GM12872 (cell line): ENCODE measurements at regions not wholly inside any gene's neighbourhood (a gene's known extent, or its start where the extent isn't known, plus 50 kb on each side); places are given as distances from the start of the nearest gene placed in this dataset.

Source experiments
- TF ChIP-seq, protein P1 (sequence below): IDR thresholded peaks from 3 replicates; pipeline ENCODE4 v1.5.1; 2011; ENCODE audit warnings: low read depth, mild to moderate bottlenecking, low read length, moderate library complexity; ENCODE audit not compliant: insufficient read depth

DNA sequence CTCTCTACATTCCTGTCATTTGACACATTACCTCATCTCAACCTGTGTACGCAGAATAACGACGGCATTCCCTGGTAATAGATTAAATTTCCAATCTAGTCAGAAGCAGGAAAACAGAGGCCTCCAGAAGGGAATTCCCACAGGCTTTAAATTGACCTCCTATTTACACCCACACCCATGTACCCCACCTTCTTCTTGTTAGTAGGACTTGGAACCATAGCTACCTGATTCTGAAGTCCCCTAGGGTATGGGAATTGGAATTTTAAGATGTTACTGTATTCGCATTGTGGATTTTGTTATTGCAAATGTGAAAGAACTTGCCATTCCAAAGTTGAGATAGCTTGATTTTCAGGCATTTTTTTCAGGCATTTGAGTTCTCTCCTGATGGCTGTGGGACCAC, 377.5 kb upstream of the DYNLRB2 start:
- TF ChIP-seq, protein P1, sequence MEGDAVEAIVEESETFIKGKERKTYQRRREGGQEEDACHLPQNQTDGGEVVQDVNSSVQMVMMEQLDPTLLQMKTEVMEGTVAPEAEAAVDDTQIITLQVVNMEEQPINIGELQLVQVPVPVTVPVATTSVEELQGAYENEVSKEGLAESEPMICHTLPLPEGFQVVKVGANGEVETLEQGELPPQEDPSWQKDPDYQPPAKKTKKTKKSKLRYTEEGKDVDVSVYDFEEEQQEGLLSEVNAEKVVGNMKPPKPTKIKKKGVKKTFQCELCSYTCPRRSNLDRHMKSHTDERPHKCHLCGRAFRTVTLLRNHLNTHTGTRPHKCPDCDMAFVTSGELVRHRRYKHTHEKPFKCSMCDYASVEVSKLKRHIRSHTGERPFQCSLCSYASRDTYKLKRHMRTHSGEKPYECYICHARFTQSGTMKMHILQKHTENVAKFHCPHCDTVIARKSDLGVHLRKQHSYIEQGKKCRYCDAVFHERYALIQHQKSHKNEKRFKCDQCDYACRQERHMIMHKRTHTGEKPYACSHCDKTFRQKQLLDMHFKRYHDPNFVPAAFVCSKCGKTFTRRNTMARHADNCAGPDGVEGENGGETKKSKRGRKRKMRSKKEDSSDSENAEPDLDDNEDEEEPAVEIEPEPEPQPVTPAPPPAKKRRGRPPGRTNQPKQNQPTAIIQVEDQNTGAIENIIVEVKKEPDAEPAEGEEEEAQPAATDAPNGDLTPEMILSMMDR: no peak

DNA sequence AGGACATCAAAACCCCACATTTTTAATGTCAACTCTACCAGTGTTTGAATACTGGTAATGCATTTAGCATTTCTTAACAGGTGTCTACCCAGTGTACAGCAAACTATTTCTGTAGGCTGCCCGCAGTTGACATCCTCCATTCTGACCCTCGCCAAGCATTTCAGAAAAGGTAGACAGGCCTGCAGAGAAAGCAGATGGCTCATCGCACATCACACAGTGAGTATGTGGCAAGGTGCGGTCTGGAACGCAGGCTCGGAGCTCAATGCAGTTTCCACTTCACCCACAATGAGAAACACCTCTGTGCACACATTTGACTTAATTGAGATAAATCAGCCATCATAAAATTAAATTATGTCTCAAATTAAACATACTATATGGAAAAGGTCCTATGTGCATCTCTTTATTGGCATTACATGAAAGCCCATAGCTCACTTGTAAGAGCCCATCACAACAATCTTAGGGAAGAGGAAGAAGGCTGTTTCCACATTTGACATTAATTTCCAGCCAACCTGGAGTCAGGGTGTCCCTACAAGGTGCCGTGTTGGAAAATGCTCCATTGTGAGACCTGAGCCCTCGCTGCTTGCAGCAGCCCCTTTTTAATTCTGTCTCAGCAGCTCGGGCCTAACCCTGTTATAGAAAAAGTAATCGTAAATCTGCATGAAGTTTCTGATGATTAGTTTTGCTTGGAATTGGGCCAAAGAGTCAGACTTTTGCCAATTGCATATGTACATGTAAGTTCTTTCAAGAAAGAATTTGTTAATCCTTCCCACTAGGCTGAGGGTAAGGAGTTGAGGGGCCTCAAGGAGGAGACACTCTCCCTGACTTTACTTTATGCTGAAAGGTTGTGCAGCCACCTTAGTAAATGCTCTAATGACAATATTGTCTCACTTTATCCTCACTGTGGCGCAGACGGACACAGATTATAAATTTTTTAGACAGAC, 378.7 kb upstream of the DYNLRB2 start:
- TF ChIP-seq, protein P1: no peak

DNA sequence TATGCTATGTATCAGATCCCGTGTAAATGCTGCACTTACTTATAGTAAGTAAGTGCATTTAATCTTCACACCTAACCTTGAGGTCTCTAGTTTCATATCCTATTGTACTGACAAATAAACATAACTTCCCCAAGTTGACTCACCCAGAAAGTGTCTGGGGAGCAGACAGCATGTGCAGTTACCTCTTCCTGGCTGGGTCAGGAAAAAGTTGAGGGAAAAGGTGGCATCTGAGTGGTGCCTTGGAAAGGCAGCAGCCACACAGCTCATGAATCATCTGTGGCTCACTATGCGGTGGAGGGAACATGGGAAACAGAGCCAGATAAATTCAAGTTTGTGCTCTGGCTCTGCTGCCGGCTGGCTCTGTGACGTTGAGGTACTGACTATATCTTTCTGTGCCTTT, 382.0 kb upstream of the DYNLRB2 start:
- TF ChIP-seq, protein P1: no peak

DNA sequence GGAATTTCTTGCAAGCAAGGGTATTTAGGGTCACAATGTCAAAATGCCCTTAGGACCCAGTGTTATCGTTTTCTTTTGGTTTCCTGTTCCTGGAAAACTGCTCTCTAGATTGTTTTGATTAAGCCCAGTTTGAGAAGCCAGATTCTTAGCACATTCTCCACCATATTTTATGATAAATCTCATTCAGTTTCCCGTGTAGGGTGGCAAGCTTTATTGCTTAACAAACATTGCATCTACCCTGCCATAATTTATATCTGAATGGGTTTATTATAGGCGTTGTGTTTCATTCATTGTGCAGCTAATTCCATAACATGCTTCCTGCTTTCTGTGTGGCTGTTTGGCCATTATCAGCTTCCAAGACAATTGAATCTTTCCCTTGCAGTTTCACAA, 389.1 kb upstream of the DYNLRB2 start:
- TF ChIP-seq, protein P1: no peak

DNA sequence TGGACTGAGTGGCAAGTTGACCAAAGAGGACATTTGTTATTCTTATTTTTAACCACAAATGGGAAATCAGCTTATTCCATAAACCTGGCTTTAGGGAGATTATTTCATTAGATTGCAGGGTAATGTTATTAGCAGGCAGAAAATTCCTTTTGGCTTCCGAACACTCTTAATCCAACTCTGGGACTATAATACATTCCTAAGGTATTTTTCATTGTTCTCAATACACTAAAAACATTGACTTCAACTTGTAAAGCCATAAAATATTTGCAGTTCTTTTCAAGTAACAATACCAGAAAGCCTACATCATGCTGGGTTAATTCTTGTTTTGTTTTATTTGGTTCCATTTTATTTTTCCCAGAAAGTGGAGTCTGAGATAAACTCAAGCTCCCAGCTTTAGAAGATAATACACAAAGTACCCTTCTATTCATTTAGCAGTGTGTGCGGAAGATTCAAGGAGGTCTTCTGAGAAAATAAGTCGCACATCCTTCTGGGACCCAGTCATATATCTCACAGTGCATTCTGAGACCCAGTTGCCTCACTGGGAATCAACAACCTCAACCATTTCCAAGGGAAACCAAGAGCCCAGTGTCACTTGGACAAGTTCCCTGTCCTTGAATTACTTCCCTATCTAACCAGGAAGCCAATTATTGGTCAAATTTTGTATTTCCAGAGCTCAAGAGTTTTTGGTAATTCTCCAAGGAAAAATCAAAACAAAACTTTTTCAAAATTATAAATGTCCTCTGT, 389.6 kb upstream of the DYNLRB2 start:
- TF ChIP-seq, protein P1: no peak

DNA sequence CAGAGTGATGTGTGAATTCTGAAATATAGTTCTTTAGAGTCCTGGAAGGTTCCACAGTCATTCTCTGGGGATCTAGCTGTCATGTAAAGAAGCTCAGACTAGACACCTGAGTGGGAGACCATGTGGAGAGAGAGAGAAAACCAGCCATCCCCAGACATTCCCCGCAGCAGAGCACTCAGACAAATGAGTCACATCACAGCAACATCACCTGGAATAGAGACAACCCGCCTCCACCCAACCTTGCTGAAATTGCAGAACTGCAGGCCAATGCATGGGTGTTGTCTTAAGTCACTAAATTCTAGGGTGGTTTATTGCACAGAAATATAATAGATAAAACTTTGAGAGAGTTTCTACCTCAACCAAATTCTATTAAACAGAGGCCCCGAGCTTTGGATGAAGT, 392.0 kb upstream of the DYNLRB2 start:
- TF ChIP-seq, protein P1: no peak

DNA sequence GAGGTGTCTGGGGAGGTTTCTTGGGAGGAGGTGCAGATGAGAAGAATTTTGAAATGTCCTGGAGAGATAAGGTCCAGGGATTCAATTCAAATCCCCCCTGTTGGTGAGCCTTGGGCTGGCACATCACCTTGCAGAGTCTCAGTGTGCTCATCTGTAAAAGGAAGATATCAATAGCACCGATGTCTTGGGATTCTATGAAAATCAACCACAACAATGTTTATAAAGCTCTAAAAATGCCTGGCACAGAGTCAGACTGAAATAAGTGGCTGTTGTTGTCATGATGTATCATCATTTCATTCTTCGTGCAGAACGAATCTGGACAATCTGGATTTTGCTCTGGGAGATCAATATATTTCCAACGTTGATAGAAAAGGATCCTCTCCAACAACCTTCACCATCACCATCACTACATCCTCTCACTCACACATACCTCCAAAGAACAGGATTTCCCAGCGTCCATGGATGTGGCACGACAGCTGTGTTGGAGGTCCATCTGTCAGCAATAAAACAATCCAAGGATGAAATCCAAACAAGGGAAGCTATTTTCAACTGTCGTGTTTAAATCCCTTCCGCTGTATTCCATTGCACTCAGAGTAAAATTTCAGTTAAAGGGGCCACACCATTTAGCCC, 393.7 kb upstream of the DYNLRB2 start:
- TF ChIP-seq, protein P1: no peak
